ENCODE measurements at regions not wholly inside any gene's neighbourhood (a gene's known extent, or its start where the extent isn't known, plus 50 kb on each side); places are given as distances from the start of the nearest gene placed in this dataset.

DNA sequence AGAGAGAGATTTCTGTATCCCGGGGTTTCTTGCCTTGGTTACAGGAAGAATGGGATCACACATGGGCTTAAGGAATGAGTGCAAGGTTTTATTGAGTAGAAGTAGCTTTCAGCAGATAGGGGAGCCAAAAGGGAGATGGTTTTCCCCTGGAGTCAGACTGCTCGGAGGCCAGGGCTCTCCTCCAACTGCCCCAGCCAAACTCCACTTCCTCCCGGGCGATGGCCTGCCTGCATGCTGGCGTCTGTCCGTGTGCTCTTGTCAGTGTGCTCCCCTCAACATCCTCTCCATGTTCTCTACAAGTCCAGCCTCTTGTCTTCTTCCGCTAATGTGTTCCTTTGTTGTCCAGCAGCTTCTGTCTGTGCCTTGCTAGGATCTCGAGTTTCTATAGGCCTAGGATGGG, 421.3 kb upstream of the ADGRL2 start:
- no peak for DNase-seq

DNA sequence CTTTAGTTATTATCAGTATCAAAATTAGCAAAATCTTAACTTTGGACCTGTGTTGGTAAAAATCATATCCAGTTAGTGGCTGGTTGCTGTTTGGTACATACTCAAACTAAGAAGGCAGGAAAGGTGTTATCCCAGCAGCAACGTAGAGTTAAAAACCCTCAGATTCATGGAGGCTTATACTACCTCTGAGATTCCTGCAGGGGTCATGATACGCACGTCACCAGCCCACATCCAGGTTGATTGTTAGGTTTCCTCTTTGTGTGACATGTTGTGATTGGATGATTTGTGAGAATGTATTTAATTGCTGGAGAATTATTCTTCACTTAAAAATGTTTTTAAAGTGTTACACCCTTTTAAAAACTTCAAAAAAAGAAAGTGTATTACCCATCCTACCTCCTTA, 423.3 kb upstream of the ADGRL2 start:
- DNase-seq = no peak

DNA sequence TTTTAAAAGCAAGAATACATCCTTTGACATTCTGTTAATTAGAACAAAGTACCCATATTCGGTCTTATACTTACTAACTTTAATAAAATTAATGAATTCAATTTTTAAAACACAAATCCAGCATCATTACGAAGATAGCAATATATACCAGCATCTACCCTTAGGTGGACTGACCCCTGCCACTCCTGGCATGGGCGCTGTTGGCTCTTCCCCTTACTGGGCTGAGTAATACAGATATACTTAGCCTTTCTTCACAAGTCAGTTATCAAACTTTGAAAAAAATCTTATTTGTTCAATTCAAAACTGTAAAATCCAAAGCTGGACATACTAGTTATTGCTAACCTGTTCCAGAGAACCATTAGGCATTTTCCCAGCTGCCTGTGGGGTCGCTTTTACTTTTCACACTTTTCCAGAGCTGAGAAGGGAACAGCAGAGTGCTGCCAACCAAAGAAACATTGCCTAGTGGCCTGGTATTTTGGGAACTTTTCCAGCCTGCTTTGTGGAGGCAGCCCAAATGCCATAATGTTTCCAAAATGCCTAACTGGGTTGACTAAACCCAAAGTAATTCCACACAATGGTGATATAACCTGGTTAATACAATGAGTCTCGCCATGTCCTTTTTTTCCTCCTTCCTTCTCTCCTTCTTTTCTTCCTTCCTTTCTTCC, 424.7 kb upstream of the ADGRL2 start:
- no peak for DNase-seq

DNA sequence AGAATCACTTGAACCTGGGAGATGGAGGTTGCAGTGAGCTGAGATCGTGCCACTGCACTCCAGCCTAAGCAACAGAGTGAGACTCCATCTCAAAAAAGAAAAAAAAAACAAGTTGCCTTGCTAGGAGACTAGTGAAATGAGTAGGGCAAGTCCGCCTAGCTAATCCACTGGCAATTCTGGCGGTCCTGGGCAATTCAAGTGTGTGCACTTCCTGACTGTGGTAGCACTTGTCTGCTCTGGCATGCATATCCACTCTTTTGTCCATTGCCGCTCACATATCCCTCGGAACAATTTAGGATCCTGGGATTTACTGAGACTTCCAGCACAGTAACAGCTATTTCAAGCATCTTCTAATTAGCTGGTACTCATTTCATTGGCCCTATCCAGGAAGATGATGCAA, 426.3 kb upstream of the ADGRL2 start:
- no peak for DNase-seq

DNA sequence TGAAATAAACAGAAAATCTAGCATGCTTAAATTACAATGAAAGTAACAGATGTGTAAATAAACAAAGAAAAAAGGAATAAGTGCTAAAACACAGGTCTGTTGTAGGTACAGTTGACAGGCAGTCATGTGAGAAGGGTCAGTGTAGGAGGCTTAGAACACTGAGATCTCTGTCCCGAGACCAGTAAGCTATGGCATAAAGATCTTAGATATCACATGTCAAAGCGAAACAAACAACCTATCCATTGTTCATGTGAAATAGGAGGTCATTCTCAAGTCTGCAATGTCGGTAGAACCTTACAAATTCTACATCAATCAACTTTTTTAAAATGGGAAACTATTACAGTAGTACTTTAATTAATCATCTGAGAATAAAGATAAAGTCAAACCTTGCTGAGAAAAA, 428.9 kb upstream of the ADGRL2 start:
- DNase-seq = no peak

DNA sequence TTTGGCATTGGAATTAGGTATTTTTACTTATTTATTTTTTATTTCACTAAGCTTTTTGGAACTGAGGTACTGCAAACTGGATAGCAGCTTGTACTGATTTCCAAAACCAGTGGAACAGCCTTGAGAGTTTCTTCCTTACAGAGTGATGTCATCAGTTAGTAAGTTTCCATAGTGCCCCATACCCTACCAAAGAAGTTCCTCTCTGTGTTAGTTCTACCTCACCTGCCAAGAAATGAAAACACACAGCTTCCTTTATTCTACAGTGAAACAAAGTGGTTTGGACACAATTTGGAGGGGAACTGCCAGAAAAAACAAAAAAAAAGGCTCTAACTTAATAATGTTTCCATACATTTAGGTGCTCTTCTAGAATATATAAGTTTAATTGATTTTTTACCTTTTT, 430.9 kb upstream of the ADGRL2 start:
- DNase-seq = no peak

DNA sequence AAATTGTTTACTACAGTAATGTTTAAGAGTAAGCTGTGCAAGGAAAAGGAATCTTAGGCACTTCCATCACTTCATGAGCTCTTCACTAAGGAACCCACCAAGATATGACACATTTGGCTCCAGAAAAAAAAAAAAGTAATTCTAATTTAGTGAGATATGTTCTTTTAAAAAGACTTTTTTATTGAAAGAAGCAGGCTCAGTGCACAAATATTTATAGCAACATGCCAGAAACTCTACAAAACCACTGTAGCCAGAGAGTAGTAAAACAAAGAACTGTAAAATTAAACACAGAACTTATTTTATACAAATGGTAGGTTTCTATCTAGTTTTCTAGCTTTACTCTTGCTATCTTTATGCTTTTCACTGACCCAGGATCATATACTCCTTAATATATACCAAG, 434.6 kb upstream of the ADGRL2 start:
- DNase-seq = no peak

DNA sequence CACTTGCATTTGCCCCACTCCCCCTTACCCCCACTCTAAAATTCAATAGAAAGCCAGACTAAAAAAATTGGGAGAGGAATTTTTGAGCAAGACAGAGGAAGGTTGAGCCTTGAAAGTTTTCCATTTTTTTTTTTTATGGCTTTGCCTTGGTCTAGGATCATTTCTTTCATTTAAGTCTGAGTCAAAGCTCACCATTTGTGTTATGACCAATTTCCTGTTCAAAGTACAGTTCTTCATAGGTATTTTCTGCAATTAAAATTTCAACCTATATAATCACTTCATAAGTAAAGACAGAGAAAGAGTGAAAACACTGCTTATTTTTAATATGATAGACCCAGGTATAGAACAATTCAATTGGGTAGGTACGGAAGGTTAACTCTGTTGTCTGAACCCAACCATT, 436.6 kb upstream of the ADGRL2 start:
- DNase-seq = no peak

DNA sequence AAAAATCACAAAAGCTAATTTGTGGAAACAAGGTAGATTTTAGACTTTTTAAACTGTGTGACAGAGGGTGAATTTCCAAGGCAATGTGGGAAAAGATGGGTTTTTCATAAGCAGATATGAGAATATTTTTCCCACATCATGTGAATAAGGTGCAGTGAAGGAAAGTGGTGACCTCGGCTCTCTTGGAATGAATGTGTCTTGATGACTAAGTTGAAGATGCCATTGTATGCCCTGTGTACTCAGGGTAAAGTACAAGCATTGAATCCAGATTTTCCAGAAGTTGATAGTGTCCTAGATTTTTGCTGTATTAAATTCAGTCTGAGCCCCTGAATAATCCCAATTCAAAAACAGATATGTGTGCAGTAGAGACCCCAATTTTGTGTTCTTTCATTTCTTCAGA, 442.6 kb upstream of the ADGRL2 start:
- no peak for DNase-seq

DNA sequence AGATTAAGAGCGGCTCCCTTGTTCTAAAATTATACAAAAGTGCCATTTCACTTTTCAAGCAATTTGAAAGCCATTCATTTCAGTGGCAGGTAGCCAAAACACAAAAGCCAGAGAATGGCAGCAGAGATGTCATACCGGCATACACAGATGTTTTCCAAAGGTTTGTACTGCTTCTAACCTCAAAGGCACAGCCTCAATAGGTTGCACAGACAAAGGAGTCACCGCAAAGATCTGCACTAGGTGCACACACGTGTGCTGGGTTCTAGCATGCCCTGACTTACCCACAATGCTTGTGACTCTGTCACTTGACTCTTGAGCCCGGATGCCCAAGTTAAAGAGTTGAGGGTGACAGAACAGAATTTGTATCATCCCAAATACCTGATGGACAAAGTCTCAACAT, 448.9 kb upstream of the ADGRL2 start:
- no peak for DNase-seq

DNA sequence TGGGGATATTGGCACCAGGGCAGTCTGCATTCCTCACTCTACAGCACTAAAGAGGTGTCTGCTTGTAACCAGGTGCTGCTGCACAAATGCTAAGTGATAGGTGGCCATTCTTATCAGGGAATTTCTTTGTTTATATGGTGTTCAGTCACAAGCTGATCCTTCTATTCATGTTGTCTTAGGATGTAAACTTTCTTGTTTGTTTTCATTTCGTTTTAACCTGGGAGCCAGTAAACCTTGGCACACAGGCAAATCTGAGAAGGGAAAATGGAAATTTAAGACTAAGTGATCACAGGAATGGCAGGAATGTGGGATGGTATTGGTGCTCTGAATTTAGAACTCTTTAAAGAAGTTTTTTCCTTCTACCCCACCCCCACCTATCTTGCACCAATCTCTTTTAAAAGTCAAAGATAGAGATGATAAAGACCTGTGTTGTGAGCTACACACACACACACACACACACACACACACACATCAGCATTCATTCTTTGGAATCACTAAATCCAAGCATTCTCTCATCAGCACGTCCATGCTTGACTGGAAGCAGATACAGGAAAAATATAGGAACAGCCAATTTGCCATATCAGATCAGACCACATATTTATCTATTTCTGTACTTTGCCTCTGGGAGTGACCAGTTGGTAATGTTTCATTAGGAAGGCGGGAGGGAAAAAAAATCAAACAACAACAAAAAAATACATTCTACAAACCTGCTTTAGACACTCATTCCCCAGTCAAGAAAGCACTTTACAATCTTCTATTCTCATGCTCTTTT, 451.4 kb upstream of the ADGRL2 start:
- DNase-seq = no peak

DNA sequence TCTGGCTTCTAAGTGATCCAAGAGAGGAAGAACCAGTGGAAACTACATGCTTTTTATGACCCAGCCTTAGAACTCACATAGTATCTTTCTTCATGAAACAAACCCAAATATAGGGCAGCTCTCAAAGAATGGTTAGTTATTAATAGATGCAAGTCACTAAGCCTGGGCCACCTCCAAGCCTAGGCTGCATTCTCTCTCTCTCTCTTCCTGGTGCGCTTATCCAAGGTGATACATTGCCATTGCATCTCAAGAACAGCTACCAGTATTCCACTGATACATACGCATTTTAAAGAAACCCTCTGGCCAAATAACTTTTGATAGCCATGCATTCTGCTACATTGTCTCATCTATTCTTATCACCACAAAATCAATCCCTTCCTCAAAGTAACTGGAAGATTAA, 455.6 kb upstream of the ADGRL2 start:
- DNase-seq = no peak

DNA sequence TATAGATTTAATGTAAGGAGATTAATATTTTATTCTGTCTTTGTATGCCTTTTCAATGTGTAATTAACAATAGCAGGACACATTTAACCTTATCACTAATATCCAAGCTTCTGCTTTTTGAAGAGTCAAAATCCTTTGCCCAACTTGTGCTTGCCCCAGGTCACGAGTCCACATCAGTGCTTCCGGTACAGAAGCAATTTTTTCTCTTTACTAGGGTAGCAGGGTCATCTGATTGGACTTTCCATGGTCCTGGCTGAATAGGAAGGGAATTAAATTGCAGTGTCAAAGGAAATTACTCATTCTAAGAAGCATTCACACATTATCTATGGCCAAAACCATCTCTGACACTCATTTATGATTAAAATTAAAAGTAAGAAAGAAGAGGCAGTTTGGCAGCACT, 460.5 kb upstream of the ADGRL2 start:
- peak in 1 of 2 donors; percentile 12 for DNase-seq

DNA sequence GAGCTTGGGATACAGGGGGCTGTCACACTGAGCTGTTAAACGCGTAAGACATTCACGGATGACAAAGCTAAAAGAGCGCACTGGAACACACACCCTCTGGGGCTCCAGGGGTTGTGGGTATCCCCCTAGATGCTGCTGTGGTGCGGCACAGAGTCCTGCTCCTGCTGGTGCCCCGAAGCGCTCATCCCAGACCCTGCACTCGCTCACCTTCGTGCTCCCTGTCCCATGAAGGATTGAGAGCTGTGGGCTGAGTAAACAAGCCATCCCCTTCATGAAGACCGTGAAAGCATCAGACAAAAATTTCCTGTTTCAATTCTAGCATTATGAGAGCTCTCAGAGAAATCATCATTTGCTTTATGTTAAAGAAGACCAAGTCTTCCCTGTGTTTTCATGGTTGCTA, 463.5 kb upstream of the ADGRL2 start:
- no peak for DNase-seq

DNA sequence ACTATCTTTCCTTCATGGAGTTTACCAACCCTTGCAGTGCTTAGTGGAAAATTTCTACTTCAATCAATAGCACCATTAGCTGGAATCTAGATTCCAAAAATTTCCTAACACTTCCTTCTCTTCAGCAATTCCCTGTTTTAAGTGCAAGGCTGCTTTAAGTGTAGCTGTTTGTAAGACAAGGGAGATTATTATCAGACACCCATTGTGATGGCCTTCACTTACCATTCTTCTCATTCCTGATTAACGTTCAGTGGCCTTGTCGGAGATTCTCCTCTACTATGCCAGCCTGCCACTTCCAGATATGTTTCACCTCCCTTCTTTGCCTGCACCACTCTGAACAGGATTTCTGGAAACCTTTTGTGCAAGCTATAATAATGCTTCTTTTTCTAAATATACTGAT, 464.9 kb upstream of the ADGRL2 start:
- DNase-seq = no peak

DNA sequence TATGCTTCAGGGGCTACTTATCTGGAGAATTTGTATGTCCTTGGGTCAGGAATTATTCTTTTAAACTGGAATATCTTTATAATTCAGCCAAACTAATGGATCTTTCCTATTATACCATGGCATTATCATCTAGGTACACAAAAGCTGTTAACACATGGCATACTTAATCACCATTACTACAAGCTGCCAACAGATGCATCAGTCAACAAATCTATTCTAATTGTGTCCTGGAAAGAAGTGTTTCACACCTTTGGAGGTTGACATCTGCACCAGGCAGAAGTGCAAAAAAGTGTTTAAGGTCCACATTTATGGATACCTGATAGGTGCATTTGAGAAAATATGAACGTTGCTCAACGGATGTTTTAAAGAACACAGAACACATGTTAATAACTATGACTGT, 470.2 kb upstream of the ADGRL2 start:
- DNase-seq = no peak

DNA sequence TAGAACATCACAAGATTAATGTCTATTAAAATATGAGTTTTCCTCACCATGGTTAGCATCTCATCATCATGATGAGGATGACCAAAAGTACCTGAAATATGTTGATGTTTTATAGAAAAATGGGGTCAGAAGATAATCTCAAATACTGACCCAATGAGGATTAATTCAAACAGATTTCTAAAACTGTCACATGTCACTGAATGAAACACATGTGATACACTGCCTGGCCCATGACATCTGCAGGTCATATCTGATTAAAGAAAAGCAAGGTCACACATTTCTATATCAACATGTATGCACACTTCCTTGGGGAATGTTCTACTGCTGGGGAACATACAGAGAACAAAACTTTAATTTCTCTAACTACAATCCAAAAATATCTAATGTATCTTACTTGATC, 470.6 kb upstream of the ADGRL2 start:
- no peak for DNase-seq

DNA sequence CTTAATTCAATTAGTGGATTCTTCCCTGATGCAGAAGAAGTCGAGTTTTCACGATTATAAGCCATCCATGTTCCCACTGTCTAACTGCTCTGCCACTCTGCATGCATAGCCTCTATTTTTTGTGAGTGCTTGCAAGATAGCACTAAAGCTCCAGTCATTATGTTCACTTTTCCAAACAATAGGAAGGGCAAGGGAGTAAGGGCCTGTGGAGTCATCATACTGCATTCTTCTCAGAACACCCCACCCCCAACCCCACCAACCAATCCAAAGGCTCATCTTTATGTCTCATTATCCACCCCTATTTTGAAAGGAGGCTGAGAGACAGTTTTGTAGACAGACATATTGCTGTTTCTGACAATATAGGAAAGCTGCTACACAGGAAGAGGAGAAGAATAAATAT, 471.7 kb upstream of the ADGRL2 start:
- DNase-seq = no peak

DNA sequence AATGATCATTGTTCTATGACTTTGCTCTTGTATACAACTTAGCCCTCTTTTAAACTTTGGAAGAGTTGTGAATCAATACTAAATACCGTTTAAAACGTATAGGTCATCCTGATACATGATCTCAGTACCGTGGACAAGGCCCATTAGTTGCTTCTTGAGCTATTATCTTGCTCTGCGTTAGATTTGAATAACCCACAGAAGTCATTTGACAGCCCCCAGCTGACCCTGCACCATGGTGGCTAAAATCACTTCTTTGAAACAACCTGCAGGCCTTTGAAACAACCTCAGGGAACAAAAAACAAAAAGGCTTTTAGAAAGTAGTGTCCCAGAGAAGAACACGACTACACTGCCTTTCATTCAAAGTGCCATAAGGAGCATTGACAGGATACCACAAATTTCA, 473.0 kb upstream of the ADGRL2 start:
- no peak for DNase-seq

DNA sequence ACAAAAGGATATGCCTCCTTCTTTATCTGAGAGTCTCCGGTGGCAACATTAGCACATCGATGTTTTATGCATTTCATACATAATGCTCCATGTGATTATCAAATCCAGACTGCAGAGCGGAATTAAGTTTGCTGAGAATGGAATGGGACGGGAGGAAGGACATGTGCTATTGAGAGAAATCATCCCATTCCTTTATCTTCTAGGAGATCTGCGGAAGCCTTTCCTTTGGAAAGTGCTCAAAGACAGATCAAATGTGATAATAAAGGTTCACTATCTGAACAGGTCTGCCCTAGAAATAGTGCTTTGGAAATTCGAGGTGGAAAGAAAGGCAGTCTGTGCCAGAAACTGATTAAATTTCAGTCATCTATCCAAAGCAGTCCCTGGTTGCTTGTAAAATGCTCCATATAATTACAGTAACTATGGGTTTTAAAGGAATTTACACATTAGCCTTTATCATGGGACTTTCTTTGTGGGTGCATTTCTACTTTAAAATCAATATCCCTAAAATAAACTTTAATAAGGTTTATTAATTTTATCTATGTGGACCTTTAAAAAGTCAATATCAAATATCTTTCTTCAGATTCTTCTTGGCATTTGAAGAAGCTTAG, 473.5 kb upstream of the ADGRL2 start:
- no peak for DNase-seq

DNA sequence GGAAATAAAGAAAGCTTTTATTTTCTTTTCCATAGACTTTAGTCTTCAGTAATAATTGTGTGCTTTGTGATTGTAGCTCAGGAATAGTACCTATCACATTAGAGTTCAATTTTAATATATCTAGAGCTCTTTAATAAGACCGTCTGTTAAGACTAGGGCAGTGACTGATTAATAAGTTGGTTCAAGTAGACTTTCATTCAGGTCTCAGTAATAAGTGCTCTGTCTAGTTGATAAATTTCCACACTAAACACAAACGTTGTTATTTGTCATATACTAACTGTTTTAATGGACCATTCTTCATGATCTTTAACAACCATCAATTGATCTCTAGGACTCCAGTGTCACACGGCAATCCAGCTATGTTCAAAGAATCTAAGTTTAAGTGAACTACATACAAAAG, 474.5 kb upstream of the ADGRL2 start:
- no peak for DNase-seq

DNA sequence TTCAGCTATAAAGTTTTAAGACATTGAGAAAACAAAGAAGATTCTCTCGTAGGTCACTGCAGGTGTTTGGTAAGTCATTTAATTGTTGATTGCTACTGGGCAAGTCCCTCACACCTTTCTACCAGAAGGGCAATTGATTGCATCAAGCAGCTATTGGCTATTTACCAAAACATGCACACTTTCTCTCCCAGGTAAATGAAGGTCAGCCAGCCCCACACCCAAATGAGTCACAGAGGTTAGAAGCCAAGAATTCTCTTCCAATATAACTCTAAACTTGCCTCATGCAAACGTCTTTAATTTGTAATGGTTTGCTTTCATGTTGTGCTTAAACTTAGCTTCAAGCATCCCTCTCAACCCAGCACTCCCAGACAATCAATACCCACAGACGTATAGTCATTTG, 475.3 kb upstream of the ADGRL2 start:
- DNase-seq = no peak

DNA sequence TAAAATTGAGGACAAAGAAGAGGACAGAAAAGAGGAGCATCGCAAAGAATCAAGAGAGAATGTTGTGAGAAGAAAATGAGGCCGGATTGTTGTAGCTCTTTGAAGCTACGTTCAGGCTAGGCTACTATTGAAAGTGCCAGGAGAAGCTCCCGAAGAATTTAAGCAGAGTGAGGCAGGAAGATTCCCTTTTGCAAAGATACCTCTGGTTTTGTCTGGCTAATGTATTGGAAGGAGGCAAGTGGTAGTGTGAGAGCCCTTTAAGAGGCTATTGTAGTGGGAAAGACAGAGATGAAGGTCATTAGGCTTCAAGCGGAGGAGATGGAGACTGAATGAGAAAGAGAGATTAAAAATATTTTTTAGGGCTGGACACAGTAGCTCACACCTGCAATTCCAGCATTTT, 476.9 kb upstream of the ADGRL2 start:
- DNase-seq = no peak

DNA sequence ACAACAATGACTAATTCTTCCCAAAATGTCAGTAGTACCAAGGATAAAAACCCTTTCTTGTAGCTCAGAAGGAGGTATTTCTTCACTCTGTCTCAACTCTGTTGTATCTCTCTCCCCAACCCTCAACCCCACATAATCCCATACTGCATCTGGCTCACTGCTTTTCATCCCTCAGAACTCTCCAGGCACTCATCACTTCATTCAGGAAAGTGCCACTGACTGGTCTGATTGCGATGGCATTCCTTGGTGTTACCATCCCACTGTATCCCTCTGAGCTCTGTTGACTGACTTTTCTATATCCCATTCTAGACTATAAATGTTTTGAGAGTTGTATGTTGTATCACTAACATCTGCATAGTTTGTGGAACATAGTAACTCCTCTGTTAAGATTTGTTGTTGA, 483.5 kb upstream of the ADGRL2 start:
- no peak for DNase-seq

Data from bone marrow (tissue), 2 donors.